ENCODE measurements at regions not wholly inside any gene's neighbourhood (a gene's known extent, or its start where the extent isn't known, plus 50 kb on each side); places are given as distances from the start of the nearest gene placed in this dataset.

DNA sequence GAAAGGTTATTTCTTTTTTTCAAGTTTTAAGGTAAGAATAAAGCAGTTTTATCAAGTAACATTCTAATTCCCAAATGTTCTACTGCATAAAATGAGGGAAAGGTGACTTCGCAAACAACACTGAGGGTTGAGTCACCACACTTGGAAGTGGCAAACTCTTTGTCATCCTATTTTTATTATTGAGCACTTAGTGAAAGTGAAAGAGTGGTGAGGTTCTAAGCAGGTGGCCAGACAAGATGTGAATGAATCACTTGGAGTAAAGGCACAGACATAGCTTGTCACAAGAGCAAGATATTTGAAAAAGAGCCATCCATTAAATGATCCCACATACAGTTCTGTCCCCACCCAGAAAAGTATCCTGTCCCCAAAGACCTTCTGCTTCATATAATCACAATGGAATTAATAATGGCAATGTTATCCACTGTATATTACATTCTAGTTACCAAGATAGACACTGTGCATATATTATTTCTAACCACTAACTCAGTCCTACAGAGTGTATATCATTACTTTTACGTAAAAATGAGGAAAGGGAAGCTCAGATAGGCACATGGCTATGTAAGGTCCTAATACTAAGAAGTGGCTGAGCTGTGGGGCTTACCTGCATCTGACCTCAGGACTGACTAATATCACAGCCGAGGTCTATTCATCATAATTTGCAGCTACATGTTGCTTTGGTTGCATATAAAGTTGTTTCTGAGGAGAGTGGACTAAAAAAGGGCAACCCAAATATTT is 730.4 kb upstream of the MEF2C start:
- TF ChIP-seq, protein P1, sequence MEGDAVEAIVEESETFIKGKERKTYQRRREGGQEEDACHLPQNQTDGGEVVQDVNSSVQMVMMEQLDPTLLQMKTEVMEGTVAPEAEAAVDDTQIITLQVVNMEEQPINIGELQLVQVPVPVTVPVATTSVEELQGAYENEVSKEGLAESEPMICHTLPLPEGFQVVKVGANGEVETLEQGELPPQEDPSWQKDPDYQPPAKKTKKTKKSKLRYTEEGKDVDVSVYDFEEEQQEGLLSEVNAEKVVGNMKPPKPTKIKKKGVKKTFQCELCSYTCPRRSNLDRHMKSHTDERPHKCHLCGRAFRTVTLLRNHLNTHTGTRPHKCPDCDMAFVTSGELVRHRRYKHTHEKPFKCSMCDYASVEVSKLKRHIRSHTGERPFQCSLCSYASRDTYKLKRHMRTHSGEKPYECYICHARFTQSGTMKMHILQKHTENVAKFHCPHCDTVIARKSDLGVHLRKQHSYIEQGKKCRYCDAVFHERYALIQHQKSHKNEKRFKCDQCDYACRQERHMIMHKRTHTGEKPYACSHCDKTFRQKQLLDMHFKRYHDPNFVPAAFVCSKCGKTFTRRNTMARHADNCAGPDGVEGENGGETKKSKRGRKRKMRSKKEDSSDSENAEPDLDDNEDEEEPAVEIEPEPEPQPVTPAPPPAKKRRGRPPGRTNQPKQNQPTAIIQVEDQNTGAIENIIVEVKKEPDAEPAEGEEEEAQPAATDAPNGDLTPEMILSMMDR (IDR thresholded peaks at IDR 0.05) = no peak
- TF ChIP-seq POLR2A (IDR thresholded peaks at IDR 0.05) (no peak), POLR2AphosphoS5 (IDR thresholded peaks at IDR 0.05) (no peak)
